ENCODE measurements at regions not wholly inside any gene's neighbourhood (a gene's known extent, or its start where the extent isn't known, plus 50 kb on each side); places are given as distances from the start of the nearest gene placed in this dataset.

- no peak overlapping the region for H3K27ac ChIP-seq (ENCODE audit: low read length)
- no peaks in the 10 kb centered on the region for H3K27me3 ChIP-seq (replicated peaks; ENCODE audit: insufficient read depth, low read length)
- no peaks in the 10 kb centered on the region for H3K79me2 ChIP-seq (ENCODE audit: low read length)
- no peak for DNase-seq
- H2AFZ ChIP-seq (ENCODE audit: low read length), result no peak overlapping the region
- H3K4me1 ChIP-seq (ENCODE audit: low read length), result no peaks in the 10 kb centered on the region
- H3K9me2 ChIP-seq (replicated peaks; ENCODE audit: insufficient read depth, low read length), result no peaks in the 10 kb centered on the region
- no peaks in the 10 kb centered on the region for H4K20me1 ChIP-seq (ENCODE audit: insufficient read depth, low read length)
- TF ChIP-seq CTCF (IDR thresholded peaks at IDR 0.05; ENCODE audit: low read length) (no peak), EZH2 (optimal IDR thresholded peaks at IDR 0.05; ENCODE audit: low read depth, low read length) (no peak), EZH2phosphoT487 (IDR thresholded peaks at IDR 0.05; ENCODE audit: low read length) (no peak)
- H3K9me3 ChIP-seq (replicated peaks; ENCODE audit: insufficient read depth, low read length), result no peaks in the 10 kb centered on the region
- no peaks in the 10 kb centered on the region for H3K36me3 ChIP-seq (replicated peaks; ENCODE audit: insufficient read depth, low read length)
- no peak overlapping the region for H3K9ac ChIP-seq (ENCODE audit: low read length)
- H3K4me3 ChIP-seq (ENCODE audit: low read length), result no peak overlapping the region
- H3F3A ChIP-seq (ENCODE audit: insufficient read depth, low read length), result no peaks in the 10 kb centered on the region
- H3K4me2 ChIP-seq (ENCODE audit: low read depth, low read length), result no peak overlapping the region
Measured at GRCh38 chr12:13504736-13505135, 308.2 kb downstream of the EMP1 start.

- no peak overlapping the region for H3K4me2 ChIP-seq (ENCODE audit: low read depth, low read length)
Measured at GRCh38 chr12:13504074-13504473, 307.5 kb downstream of the EMP1 start.

GRCh38 chr12:13503094-13503835, 306.7 kb downstream of the EMP1 start:
- TF ChIP-seq CTCF (IDR thresholded peaks at IDR 0.05; ENCODE audit: low read length), result no peak
- TF ChIP-seq EZH2phosphoT487 (IDR thresholded peaks at IDR 0.05; ENCODE audit: low read length), result no peak
- no peak for TF ChIP-seq EZH2 (optimal IDR thresholded peaks at IDR 0.05; ENCODE audit: low read depth, low read length)
- no peak for DNase-seq
- Histone ChIP-seq H3K27me3 (replicated peaks; ENCODE audit: insufficient read depth, low read length) (no peaks in the 10 kb centered on the region), H4K20me1 (ENCODE audit: insufficient read depth, low read length) (no peaks in the 10 kb centered on the region), H3K9me2 (replicated peaks; ENCODE audit: insufficient read depth, low read length) (no peaks in the 10 kb centered on the region), H3K4me2 (ENCODE audit: low read depth, low read length) (no peak overlapping the region), H3K27ac (ENCODE audit: low read length) (no peak overlapping the region), H3F3A (ENCODE audit: insufficient read depth, low read length) (no peaks in the 10 kb centered on the region), H3K4me3 (ENCODE audit: low read length) (no peak overlapping the region), H3K9me3 (replicated peaks; ENCODE audit: insufficient read depth, low read length) (no peaks in the 10 kb centered on the region), H3K4me1 (ENCODE audit: low read length) (no peaks in the 10 kb centered on the region), H3K36me3 (replicated peaks; ENCODE audit: insufficient read depth, low read length) (no peaks in the 10 kb centered on the region), H3K79me2 (ENCODE audit: low read length) (no peaks in the 10 kb centered on the region), H2AFZ (ENCODE audit: low read length) (no peak overlapping the region), H3K9ac (ENCODE audit: low read length) (no peak overlapping the region)

More at GRCh38 chr12:13504074-13504473, 307.5 kb downstream of the EMP1 start:
- Histone ChIP-seq H3K36me3 (replicated peaks; ENCODE audit: insufficient read depth, low read length) (no peaks in the 10 kb centered on the region), H3K79me2 (ENCODE audit: low read length) (no peaks in the 10 kb centered on the region), H3K9me2 (replicated peaks; ENCODE audit: insufficient read depth, low read length) (no peaks in the 10 kb centered on the region), H3K27ac (ENCODE audit: low read length) (no peak overlapping the region), H3K27me3 (replicated peaks; ENCODE audit: insufficient read depth, low read length) (no peaks in the 10 kb centered on the region), H3K4me1 (ENCODE audit: low read length) (no peaks in the 10 kb centered on the region), H4K20me1 (ENCODE audit: insufficient read depth, low read length) (no peaks in the 10 kb centered on the region), H3F3A (ENCODE audit: insufficient read depth, low read length) (no peaks in the 10 kb centered on the region), H3K9me3 (replicated peaks; ENCODE audit: insufficient read depth, low read length) (no peaks in the 10 kb centered on the region), H3K4me3 (ENCODE audit: low read length) (no peak overlapping the region), H2AFZ (ENCODE audit: low read length) (no peak overlapping the region), H3K9ac (ENCODE audit: low read length) (no peak overlapping the region)
- no peak for TF ChIP-seq EZH2phosphoT487 (IDR thresholded peaks at IDR 0.05; ENCODE audit: low read length)
- TF ChIP-seq CTCF (IDR thresholded peaks at IDR 0.05; ENCODE audit: low read length), result no peak
- TF ChIP-seq EZH2 (optimal IDR thresholded peaks at IDR 0.05; ENCODE audit: low read depth, low read length), result no peak
- DNase-seq, result no peak

Data from MM.1S (cell line).